Endothelial cell of umbilical vein (primary cell): ENCODE measurements at regions not wholly inside any gene's neighbourhood (a gene's known extent, or its start where the extent isn't known, plus 50 kb on each side); places are given as distances from the start of the nearest gene placed in this dataset.

Source experiments
- BruUV-seq: library from RNA; stranded (reverse); fragments of 400-500 nt; replicated peaks from 2 replicates; lab custom pipeline; 2021; lab: Mats Ljungman, UMichigan
- CTCF ChIA-PET: fragments of 300-600, 350-600 bp; sonication (Branson Sonifier 250); formaldehyde crosslinking; loops from one replicate; lab custom pipeline; 2021; ENCODE audit warnings: antibody characterized with exemption, inconsistent platforms; lab: Charles Lee
- POLR2A ChIA-PET: fragments of 300-600, 350-600 bp; sonication (Branson Sonifier 250); formaldehyde crosslinking; loops from one replicate; lab custom pipeline; 2021; ENCODE audit warnings: antibody characterized with exemption, inconsistent platforms; lab: Charles Lee
- DNase-seq: peaks from one replicate; pipeline ENCODE4 v3.0.0-alpha.2; 2011; ENCODE audit warnings: low read depth, low spot score
- FAIRE-seq: peaks from 2 replicates; lab custom pipeline; 2011; peaks lifted over from hg19 to GRCh38; lab: Jason Lieb, UNC
- H2AFZ ChIP-seq: 2 replicates; pipeline ENCODE4 v1.6.0; 2012; ENCODE audit warnings: low read depth, low read length, control low read depth, inconsistent platforms
- H3K27ac ChIP-seq: 2 replicates; pipeline ENCODE4 v1.5.1; 2011; ENCODE audit warnings: low read depth, mild to moderate bottlenecking, control low read depth, low read length, moderate library complexity; ENCODE audit not compliant: insufficient read depth
- H3K27me3 ChIP-seq, 2 experiments: 2 replicates each; pipeline versions ENCODE4 v1.6.0 to v1.6.1; 2011; ENCODE audit warnings: low read length in 2 of 2, mixed read lengths in 1 of 2; ENCODE audit not compliant: control insufficient read depth in 2 of 2, insufficient read depth in 2 of 2
- H3K36me3 ChIP-seq, 2 experiments: 2 replicates in 1 of 2; 3 replicates in 1 of 2; pipeline ENCODE4 v1.5.1; 2011; ENCODE audit warnings: low read length in 2 of 2, mild to moderate bottlenecking in 1 of 2, moderate library complexity in 1 of 2; ENCODE audit not compliant: control insufficient read depth in 2 of 2, insufficient read depth in 2 of 2; ENCODE audit errors: extremely low read depth in 1 of 2
- H3K4me1 ChIP-seq: 3 replicates; pipeline ENCODE4 v1.5.1; 2011; ENCODE audit warnings: mild to moderate bottlenecking, low read length; ENCODE audit not compliant: control insufficient read depth, insufficient read depth; ENCODE audit errors: extremely low read depth
- H3K4me2 ChIP-seq: 2 replicates; pipeline ENCODE4 v1.6.1; 2011; ENCODE audit warnings: low read length, control low read depth, mixed read lengths; ENCODE audit not compliant: insufficient read depth
- H3K4me3 ChIP-seq, 3 experiments: fragments of 200-600 bp in 1 of 3; sonication (generic), shearing (Covaris generic) in 1 of 3; replicated peaks in 1 of 3; 2 replicates each; pipeline ENCODE4 v1.5.1; 2011 to 2016; ENCODE audit warnings: control low read depth in 3 of 3, low read length in 3 of 3, mild to moderate bottlenecking in 2 of 3, inconsistent platforms in 1 of 3, low read depth in 1 of 3, moderate library complexity in 1 of 3; ENCODE audit not compliant: insufficient read depth in 1 of 3
- H3K79me2 ChIP-seq: 2 replicates; pipeline ENCODE4 v1.6.0; 2012; ENCODE audit warnings: low read length, inconsistent platforms; ENCODE audit not compliant: control insufficient read depth, insufficient read depth
- H3K9ac ChIP-seq: replicated peaks from 2 replicates; pipeline ENCODE3; 2011; ENCODE audit warnings: low read length, control low read depth; ENCODE audit not compliant: insufficient read depth; ENCODE audit errors: extremely low read depth
- H3K9me1 ChIP-seq: replicated peaks from 3 replicates; pipeline ENCODE4 v1.6.0; 2011; ENCODE audit warnings: mild to moderate bottlenecking, low read length; ENCODE audit not compliant: control insufficient read depth, insufficient read depth; ENCODE audit errors: extremely low read depth
- H3K9me3 ChIP-seq: replicated peaks from 2 replicates; pipeline ENCODE4 v1.5.1; 2012; ENCODE audit warnings: low read length, inconsistent platforms; ENCODE audit not compliant: control insufficient read depth, insufficient read depth
- H4K20me1 ChIP-seq: replicated peaks from 2 replicates; pipeline ENCODE3; 2011; ENCODE audit warnings: mild to moderate bottlenecking, low read length; ENCODE audit not compliant: control insufficient read depth, insufficient read depth; ENCODE audit errors: extremely low read depth
- CTCF ChIP-seq, 2 donors: IDR thresholded peaks; 1 replicate in 1 of 2; 2 replicates in 1 of 2; pipeline ENCODE4 v1.5.1; 2011; ENCODE audit warnings: low read length in 2 of 2, mild to moderate bottlenecking in 2 of 2, moderate library complexity in 2 of 2, control low read depth in 1 of 2, inconsistent platforms in 1 of 2, low read depth in 1 of 2; ENCODE audit not compliant: insufficient read depth in 1 of 2; ENCODE audit errors: extremely low read depth in 1 of 2
- EZH2 ChIP-seq: IDR thresholded peaks from 2 replicates; pipeline ENCODE4 v1.6.1; 2012; ENCODE audit warnings: borderline replicate concordance, low read depth, mild to moderate bottlenecking, moderate library complexity, low read length, inconsistent platforms; ENCODE audit not compliant: severe bottlenecking
- FOS ChIP-seq: IDR thresholded peaks from 2 replicates; pipeline ENCODE4 v1.6.1; 2011; ENCODE audit warnings: mild to moderate bottlenecking, low read length, moderate library complexity, borderline replicate concordance; ENCODE audit not compliant: insufficient read depth
- GATA2 ChIP-seq: IDR thresholded peaks from 2 replicates; pipeline ENCODE4 v1.7.0; 2011; ENCODE audit warnings: low read depth, mild to moderate bottlenecking, moderate library complexity, mixed read lengths, low read length; ENCODE audit not compliant: insufficient read length, insufficient read depth
- JUN ChIP-seq: IDR thresholded peaks from 2 replicates; pipeline ENCODE4 v1.6.1; 2011; ENCODE audit warnings: borderline replicate concordance, low read depth; ENCODE audit not compliant: insufficient read length, insufficient read depth
- MAX ChIP-seq: IDR thresholded peaks from 2 replicates; pipeline ENCODE4 v1.6.1; 2011; ENCODE audit not compliant: insufficient read depth, insufficient read length
- MYC ChIP-seq: IDR thresholded peaks from one replicate; pipeline ENCODE4 v1.6.1; 2011; ENCODE audit warnings: mild to moderate bottlenecking, low read depth, low read length
- POLR2A ChIP-seq: IDR thresholded peaks from 2 replicates; pipeline ENCODE4 v1.6.1; 2012; ENCODE audit warnings: low read depth, mild to moderate bottlenecking, control low read depth, low read length
- POLR2AphosphoS5 ChIP-seq: IDR thresholded peaks from 2 replicates; pipeline ENCODE4 v1.6.1; 2012; ENCODE audit warnings: low read depth, mild to moderate bottlenecking, control low read depth, low read length, moderate library complexity; ENCODE audit not compliant: insufficient read depth
- dilution Hi-C: fragments of 300-500 bp; cut with MboI; formaldehyde crosslinking; loops from one replicate; pipeline ENCODE4 v1.15.0; 2019; ENCODE audit warnings: low sequenced_read_pairs; ENCODE audit not compliant: extremely low pct_ligation_motif_present
- intact Hi-C: fragments of 100-400 bp; cut with micrococcal nuclease; formaldehyde crosslinking; loops from one replicate; pipeline ENCODE4 v1.10.0; 2022

GRCh38 chr3:40810813-40811212 is 286.1 kb downstream of the ZNF621 start:
- BruUV-seq = no TSS peak
- no peak for TF ChIP-seq JUN
- no peak for TF ChIP-seq GATA2
- TF ChIP-seq MYC = no peak
- no peak for TF ChIP-seq POLR2AphosphoS5
- TF ChIP-seq POLR2A = no peak
- no peak for TF ChIP-seq EZH2
- no peak for TF ChIP-seq FOS
- no peak for TF ChIP-seq CTCF (IDR thresholded peaks at IDR 0.05; ENCODE audit: extremely low read depth in 1 of 2, insufficient read depth in 1 of 2, low read depth in 1 of 2, low read length in 2 of 2)
- TF ChIP-seq MAX = no peak
- no peak overlapping the region for H2AFZ ChIP-seq
- no peaks in the 10 kb centered on the region for H3K27me3 ChIP-seq
- no peaks in the 10 kb centered on the region for H4K20me1 ChIP-seq
- FAIRE-seq = no peak
- dilution Hi-C loops (no loop called here), intact Hi-C loops (no loop called here)
- H3K27ac ChIP-seq = no peak overlapping the region
- H3K79me2 ChIP-seq = no peaks in the 10 kb centered on the region
- ChIA-PET POLR2A (no interaction called here), CTCF (no interaction called here)
- no peaks in the 10 kb centered on the region for H3K4me1 ChIP-seq
- H3K9me1 ChIP-seq = no peaks in the 10 kb centered on the region
- H3K36me3 ChIP-seq = no peaks in the 10 kb centered on the region
- no peak for DNase-seq
- H3K9me3 ChIP-seq = no peaks in the 10 kb centered on the region
- H3K4me3 ChIP-seq = no peak overlapping the region
- H3K9ac ChIP-seq = no peak overlapping the region
- no peak overlapping the region for H3K4me2 ChIP-seq
